ENCODE measurements at regions not wholly inside any gene's neighbourhood (a gene's known extent, or its start where the extent isn't known, plus 50 kb on each side); places are given as distances from the start of the nearest gene placed in this dataset.
A peak's percentile ranks its signal among the peaks of the same experiment; 100 is the strongest.

- peak; percentile 42 to 47 for DNase-seq
- no peak for ATAC-seq
- Mint-ChIP-seq H3K4me1 (peaks cover 47% of the 10 kb centered on the region), H3K27ac (peak overlapping the region; percentile 95 to 99), H3K4me3 (peak overlapping the region; percentile 94 to 95), H3K27me3 (no peaks in the 10 kb centered on the region), H3K9me3 (no peaks in the 10 kb centered on the region)
Observed at GRCh38 chrX:40171513-40172400, 74.0 kb upstream of the BCOR start.

- H3K27me3 Mint-ChIP-seq, result no peaks in the 10 kb centered on the region
- peak overlapping the region; percentile 94 to 95 for H3K4me3 Mint-ChIP-seq
- peak overlapping the region; percentile 98 to 99 for H3K27ac Mint-ChIP-seq
- peak in 1 of 2 donors; percentile 35 for DNase-seq
- H3K9me3 Mint-ChIP-seq, result no peaks in the 10 kb centered on the region
- ATAC-seq, result no peak
- peaks cover 55% of the 10 kb centered on the region for H3K4me1 Mint-ChIP-seq
Observed at GRCh38 chrX:40170830-40171512, 73.2 kb upstream of the BCOR start.

- ATAC-seq, result peak; percentile 64
- no peaks in the 10 kb centered on the region for H3K9me3 Mint-ChIP-seq
- H3K27ac Mint-ChIP-seq, result peak overlapping the region; percentile 98 to 99
- H3K4me3 Mint-ChIP-seq, result peak overlapping the region; percentile 94 to 95
- H3K4me1 Mint-ChIP-seq, result peaks cover 57% of the 10 kb centered on the region
- H3K27me3 Mint-ChIP-seq, result no peaks in the 10 kb centered on the region
- peak; percentile 73 to 88 for DNase-seq
Observed at GRCh38 chrX:40169193-40170101, 71.7 kb upstream of the BCOR start.

- DNase-seq, result no peak
- Mint-ChIP-seq H3K9me3 (no peaks in the 10 kb centered on the region), H3K27me3 (no peaks in the 10 kb centered on the region), H3K4me3 (peak overlapping the region; percentile 94 to 95), H3K4me1 (peaks cover 48% of the 10 kb centered on the region), H3K27ac (peak overlapping the region; percentile 91 to 94)
- ATAC-seq, result no peak
Observed at GRCh38 chrX:40168480-40169011, 70.8 kb upstream of the BCOR start.

GRCh38 chrX:40167850-40168479 is 70.2 kb upstream of the BCOR start:
- Mint-ChIP-seq H3K27ac (peak overlapping the region; percentile 91 to 94), H3K4me1 (peaks cover 42% of the 10 kb centered on the region), H3K9me3 (no peaks in the 10 kb centered on the region), H3K4me3 (peak overlapping the region; percentile 89), H3K27me3 (no peaks in the 10 kb centered on the region)
- ATAC-seq (no peak), DNase-seq (no peak)

GRCh38 chrX:40167233-40167849 is 69.6 kb upstream of the BCOR start:
- H3K4me3 Mint-ChIP-seq, result peak overlapping the region; percentile 89
- H3K27ac Mint-ChIP-seq, result peak overlapping the region; percentile 67 to 98
- DNase-seq (peak in 1 of 2 donors; percentile 61), ATAC-seq (peak; percentile 41)
- no peaks in the 10 kb centered on the region for H3K9me3 Mint-ChIP-seq
- H3K27me3 Mint-ChIP-seq, result no peaks in the 10 kb centered on the region
- H3K4me1 Mint-ChIP-seq, result peaks cover 44% of the 10 kb centered on the region

GRCh38 chrX:40166582-40166981 is 68.8 kb upstream of the BCOR start:
- Mint-ChIP-seq H3K4me1 (peaks cover 48% of the 10 kb centered on the region), H3K27ac (peak overlapping the region in 1 of 2 donors; percentile 98), H3K27me3 (no peaks in the 10 kb centered on the region), H3K9me3 (no peaks in the 10 kb centered on the region), H3K4me3 (peak overlapping the region; percentile 89)
- ATAC-seq, result peak; percentile 59
- peak in 1 of 2 donors; percentile 58 for DNase-seq

GRCh38 chrX:40165861-40166260 is 68.1 kb upstream of the BCOR start:
- Mint-ChIP-seq H3K4me3 (peak overlapping the region in 1 of 2 donors; percentile 89), H3K27ac (no peak overlapping the region), H3K27me3 (no peaks in the 10 kb centered on the region)

GRCh38 chrX:40165206-40165605 is 67.4 kb upstream of the BCOR start:
- ATAC-seq (no peak), DNase-seq (no peak)
- Mint-ChIP-seq H3K27ac (no peak overlapping the region), H3K9me3 (no peaks in the 10 kb centered on the region), H3K4me1 (peaks cover 39% of the 10 kb centered on the region), H3K4me3 (peak overlapping the region in 1 of 2 donors; percentile 89), H3K27me3 (no peaks in the 10 kb centered on the region)

More at GRCh38 chrX:40165861-40166260, 68.1 kb upstream of the BCOR start:
- no peaks in the 10 kb centered on the region for H3K9me3 Mint-ChIP-seq
- DNase-seq (no peak), ATAC-seq (no peak)
- H3K4me1 Mint-ChIP-seq, result peaks cover 44% of the 10 kb centered on the region

- no peaks in the 10 kb centered on the region for H3K9me3 Mint-ChIP-seq
- peak overlapping the region in 1 of 2 donors; percentile 89 for H3K4me3 Mint-ChIP-seq
- no peak overlapping the region for H3K27ac Mint-ChIP-seq
- H3K4me1 Mint-ChIP-seq, result peaks cover 37% of the 10 kb centered on the region
- DNase-seq, result no peak
- ATAC-seq, result no peak
- H3K27me3 Mint-ChIP-seq, result no peaks in the 10 kb centered on the region
Observed at GRCh38 chrX:40164751-40165150, 67.0 kb upstream of the BCOR start.

- H3K4me1 Mint-ChIP-seq, result peaks cover 22% of the 10 kb centered on the region
- peak overlapping the region; percentile 78 to 86 for H3K27ac Mint-ChIP-seq
- DNase-seq (peak; percentile 37 to 43), ATAC-seq (peak; percentile 49)
- peak overlapping the region; percentile 80 to 84 for H3K4me3 Mint-ChIP-seq
- no peaks in the 10 kb centered on the region for H3K27me3 Mint-ChIP-seq
- no peaks in the 10 kb centered on the region for H3K9me3 Mint-ChIP-seq
Observed at GRCh38 chrX:40158036-40158706, 60.4 kb upstream of the BCOR start.

GRCh38 chrX:40157228-40158035 is 59.7 kb upstream of the BCOR start:
- Mint-ChIP-seq H3K27me3 (no peaks in the 10 kb centered on the region), H3K4me1 (peaks cover 20% of the 10 kb centered on the region), H3K27ac (no peak overlapping the region), H3K9me3 (no peaks in the 10 kb centered on the region), H3K4me3 (peak overlapping the region; percentile 41 to 68)
- ATAC-seq, result no peak
- DNase-seq, result no peak
